Upper lobe of left lung (tissue), 6 donors: ENCODE measurements at regions not wholly inside any gene's neighbourhood (a gene's known extent, or its start where the extent isn't known, plus 50 kb on each side); places are given as distances from the start of the nearest gene placed in this dataset.

Experiments
- ATAC-seq, 2 donors: fragments of 200-7000 bp; cut with Tn5 transposase; one replicate each; pipeline ENCODE4 v1.9.1; 2022; ENCODE audit warnings: mild to moderate bottlenecking in 2 of 2, moderate library complexity in 2 of 2; ENCODE audit not compliant: low FRiP score in 2 of 2
- DNase-seq, 2 donors: peaks; one replicate each; pipeline ENCODE4 v3.0.0-alpha.2; 2019 to 2020
- H3K27ac ChIP-seq, 4 donors: fragments of 200-600 bp; sonication (generic); one replicate each; pipeline ENCODE4 v1.5.1; 2016 to 2019
- H3K27me3 ChIP-seq, 4 donors: fragments of 200-600 bp; sonication (generic); one replicate each; pipeline ENCODE4 v1.5.1; 2017 to 2019
- H3K36me3 ChIP-seq, 4 donors: fragments of 200-600 bp; sonication (generic); one replicate each; pipeline ENCODE4 v1.5.1; 2016 to 2019
- H3K4me1 ChIP-seq, 4 donors: fragments of 200-600 bp; sonication (generic); one replicate each; pipeline ENCODE4 v1.5.1; 2018 to 2019
- H3K4me3 ChIP-seq, 4 donors: fragments of 200-600 bp; sonication (generic); one replicate each; pipeline ENCODE4 v1.5.1; 2017 to 2019; ENCODE audit warnings: mild to moderate bottlenecking in 2 of 4, moderate library complexity in 1 of 4
- H3K9me3 ChIP-seq, 4 donors: fragments of 200-600 bp; sonication (generic); one replicate each; pipeline ENCODE4 v1.5.1; 2018 to 2019
- EP300 ChIP-seq, 4 donors: sonication (generic); formaldehyde crosslinking; IDR thresholded peaks; one replicate each; pipeline ENCODE4 v1.5.1; 2017; ENCODE audit warnings: antibody characterized with exemption in 4 of 4, control low read depth in 2 of 4
- POLR2A ChIP-seq, 4 donors: fragments of 450-650 bp; IDR thresholded peaks; one replicate each; pipeline ENCODE4 v1.5.1; 2016 to 2017; ENCODE audit warnings: antibody characterized with exemption in 4 of 4, mild to moderate bottlenecking in 2 of 4
- POLR2AphosphoS5 ChIP-seq, 2 donors: sonication (generic); formaldehyde crosslinking; IDR thresholded peaks; one replicate each; pipeline ENCODE4 v1.5.1; 2017; ENCODE audit warnings: antibody characterized with exemption in 2 of 2
- WGBS, 2 donors: methylation state at CpG; one replicate each; pipeline ENCODE4 v1.1.5; 2017 to 2018; 5-methylcytosine and 5-hydroxymethylcytosine counted together
- TF ChIP-seq, protein P1 (sequence below), 6 experiments: fragments of 450-650 bp in 4 of 6; fragments of 200-600 bp in 2 of 6; sonication (generic) in 2 of 6; IDR thresholded peaks; one replicate each; pipeline ENCODE4 v1.5.1; 2016 to 2019; ENCODE audit warnings: antibody characterized with exemption in 6 of 6
- donor health status: DM: no; HTN: no; CAD: no; lungs with moderate emphysema.
- donor health status: DM: no; HTN: yes; CAD: no; lungs with severe emphysema.

DNA sequence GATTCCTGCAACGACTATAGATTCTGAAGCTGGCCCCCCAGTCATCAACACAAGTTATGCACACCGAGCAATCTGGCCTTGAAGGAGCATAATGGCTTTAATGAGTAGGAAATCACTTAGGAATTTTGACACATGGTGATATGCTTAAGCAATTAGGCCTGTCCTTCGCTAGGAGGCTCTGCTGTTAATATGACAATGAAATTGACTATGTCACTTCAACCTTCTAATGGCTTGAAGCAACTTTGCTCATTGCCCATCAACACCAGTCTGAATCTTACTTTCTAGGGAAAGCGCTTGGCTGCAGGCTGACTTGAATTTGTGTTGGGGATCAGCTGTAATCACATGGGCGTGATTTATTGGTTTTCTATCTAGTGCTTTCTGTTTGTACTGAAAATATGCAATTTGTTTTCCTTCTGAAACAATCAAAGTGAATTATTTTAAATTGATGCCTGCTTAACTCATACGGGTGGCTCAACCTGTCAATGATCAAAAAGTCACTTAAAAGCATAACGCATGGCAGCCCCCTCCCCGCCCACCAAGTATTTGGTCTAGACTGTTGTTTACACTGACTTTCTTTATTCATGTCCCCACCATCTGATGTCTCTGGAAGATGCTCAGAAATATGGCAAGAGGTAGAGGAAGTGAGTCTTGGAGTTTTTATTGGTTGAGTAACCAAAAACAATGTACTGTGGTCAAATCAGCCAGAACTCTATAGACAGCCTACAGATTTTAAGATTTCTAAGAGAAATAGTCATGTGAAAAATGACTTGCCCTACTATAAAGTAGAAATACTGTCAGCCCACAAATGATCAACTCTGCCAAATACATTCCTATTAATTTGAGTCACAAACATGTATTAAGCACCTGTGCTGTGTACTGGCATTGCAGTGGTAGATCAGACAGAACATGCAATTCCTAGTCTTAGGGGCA, 344.9 kb downstream of the RBM43 start:
- Histone ChIP-seq H3K9me3 (no peaks in the 10 kb centered on the region), H3K27me3 (no peaks in the 10 kb centered on the region), H3K36me3 (no peaks in the 10 kb centered on the region), H3K4me3 (no peak overlapping the region), H3K4me1 (peaks cover 0 to 2% (median 0%) of the 10 kb centered on the region in 4 donors), H3K27ac (no peak overlapping the region)
- no peak for DNase-seq
- WGBS, 2 donors, result 86 to 91% methylated on average over 8 of the region's 8 CpGs
- TF ChIP-seq EP300 (IDR thresholded peaks at IDR 0.05), result no peak
- TF ChIP-seq, protein P1, sequence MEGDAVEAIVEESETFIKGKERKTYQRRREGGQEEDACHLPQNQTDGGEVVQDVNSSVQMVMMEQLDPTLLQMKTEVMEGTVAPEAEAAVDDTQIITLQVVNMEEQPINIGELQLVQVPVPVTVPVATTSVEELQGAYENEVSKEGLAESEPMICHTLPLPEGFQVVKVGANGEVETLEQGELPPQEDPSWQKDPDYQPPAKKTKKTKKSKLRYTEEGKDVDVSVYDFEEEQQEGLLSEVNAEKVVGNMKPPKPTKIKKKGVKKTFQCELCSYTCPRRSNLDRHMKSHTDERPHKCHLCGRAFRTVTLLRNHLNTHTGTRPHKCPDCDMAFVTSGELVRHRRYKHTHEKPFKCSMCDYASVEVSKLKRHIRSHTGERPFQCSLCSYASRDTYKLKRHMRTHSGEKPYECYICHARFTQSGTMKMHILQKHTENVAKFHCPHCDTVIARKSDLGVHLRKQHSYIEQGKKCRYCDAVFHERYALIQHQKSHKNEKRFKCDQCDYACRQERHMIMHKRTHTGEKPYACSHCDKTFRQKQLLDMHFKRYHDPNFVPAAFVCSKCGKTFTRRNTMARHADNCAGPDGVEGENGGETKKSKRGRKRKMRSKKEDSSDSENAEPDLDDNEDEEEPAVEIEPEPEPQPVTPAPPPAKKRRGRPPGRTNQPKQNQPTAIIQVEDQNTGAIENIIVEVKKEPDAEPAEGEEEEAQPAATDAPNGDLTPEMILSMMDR (IDR thresholded peaks at IDR 0.05), result no peak
- no peak for TF ChIP-seq POLR2A (IDR thresholded peaks at IDR 0.05)
- no peak for TF ChIP-seq POLR2AphosphoS5 (IDR thresholded peaks at IDR 0.05)
- no peak for ATAC-seq

DNA sequence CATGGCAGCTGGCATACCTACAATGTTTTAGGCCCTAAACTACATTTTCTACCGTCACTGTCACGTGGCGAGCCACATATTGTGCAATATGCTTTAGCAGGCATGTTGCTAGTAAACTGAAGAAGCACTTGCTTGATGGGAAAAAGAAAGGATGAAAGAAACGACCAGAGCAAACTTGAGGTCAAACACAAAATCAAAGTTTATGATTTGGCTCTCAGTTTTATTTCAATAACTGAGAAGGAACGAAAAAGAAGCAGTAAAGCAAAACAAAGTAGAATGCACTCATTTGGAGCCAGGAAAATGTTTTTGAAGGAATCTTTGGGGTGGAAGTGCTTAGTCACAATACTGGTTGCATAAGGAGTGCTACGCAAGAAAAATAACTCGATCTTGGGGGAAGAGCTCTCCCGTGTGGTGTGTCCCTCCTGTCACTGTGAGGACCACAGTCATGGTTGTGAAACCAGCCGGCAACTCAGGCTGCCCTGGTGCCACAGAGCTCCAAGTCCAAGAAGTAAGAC, 349.8 kb downstream of the RBM43 start:
- ATAC-seq, result peak; percentile 59 to 90
- H3K4me1 ChIP-seq, result peaks cover 0 to 2% (median 0%) of the 10 kb centered on the region in 4 donors
- no peaks in the 10 kb centered on the region for H3K27me3 ChIP-seq
- no peaks in the 10 kb centered on the region for H3K9me3 ChIP-seq
- 38 to 41% methylated on average over 9 of the region's 9 CpGs for WGBS, 2 donors
- H3K27ac ChIP-seq, result peak overlapping the region in 1 of 4 donors; percentile 9
- no peaks in the 10 kb centered on the region for H3K36me3 ChIP-seq
- DNase-seq, result peak in 1 of 2 donors; percentile 67
- no peak for TF ChIP-seq POLR2AphosphoS5 (IDR thresholded peaks at IDR 0.05)
- TF ChIP-seq, protein P1 (IDR thresholded peaks at IDR 0.05), result peak in 1 of 6 experiments; percentile 17
- no peak for TF ChIP-seq POLR2A (IDR thresholded peaks at IDR 0.05)
- TF ChIP-seq EP300 (IDR thresholded peaks at IDR 0.05), result peak in 1 of 4 donors; percentile 57
- H3K4me3 ChIP-seq, result no peak overlapping the region

DNA sequence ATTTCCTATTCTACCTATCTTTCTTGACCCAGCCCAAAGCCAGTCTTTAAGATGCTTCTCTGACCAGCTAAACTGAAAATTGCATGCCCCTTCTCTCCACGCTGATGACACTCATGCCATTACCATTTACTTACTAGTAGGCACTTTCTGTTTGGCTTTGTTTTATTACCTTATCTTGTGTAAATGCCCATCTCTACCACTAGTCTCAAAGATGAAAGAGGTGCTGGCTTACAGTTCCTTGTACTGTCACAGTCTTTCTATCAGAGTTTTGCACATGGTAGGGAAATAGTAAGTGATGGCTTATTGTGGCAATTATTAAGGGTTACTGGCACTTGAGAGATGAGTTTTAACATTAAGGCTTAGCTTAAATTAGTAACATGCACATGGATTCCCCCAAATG, 352.1 kb downstream of the RBM43 start:
- H3K36me3 ChIP-seq, result no peaks in the 10 kb centered on the region
- 72 to 90% methylated on average over 1 of the region's 1 CpG for WGBS, 2 donors
- no peak for DNase-seq
- no peaks in the 10 kb centered on the region for H3K9me3 ChIP-seq
- no peak for ATAC-seq
- no peaks in the 10 kb centered on the region for H3K27me3 ChIP-seq
- TF ChIP-seq POLR2A (IDR thresholded peaks at IDR 0.05) (no peak), POLR2AphosphoS5 (IDR thresholded peaks at IDR 0.05) (no peak), EP300 (IDR thresholded peaks at IDR 0.05) (no peak)
- TF ChIP-seq, protein P1 (IDR thresholded peaks at IDR 0.05), result no peak
- H3K4me1 ChIP-seq, result peaks cover 0 to 2% (median 0%) of the 10 kb centered on the region in 4 donors
- no peak overlapping the region for H3K4me3 ChIP-seq
- no peak overlapping the region for H3K27ac ChIP-seq

DNA sequence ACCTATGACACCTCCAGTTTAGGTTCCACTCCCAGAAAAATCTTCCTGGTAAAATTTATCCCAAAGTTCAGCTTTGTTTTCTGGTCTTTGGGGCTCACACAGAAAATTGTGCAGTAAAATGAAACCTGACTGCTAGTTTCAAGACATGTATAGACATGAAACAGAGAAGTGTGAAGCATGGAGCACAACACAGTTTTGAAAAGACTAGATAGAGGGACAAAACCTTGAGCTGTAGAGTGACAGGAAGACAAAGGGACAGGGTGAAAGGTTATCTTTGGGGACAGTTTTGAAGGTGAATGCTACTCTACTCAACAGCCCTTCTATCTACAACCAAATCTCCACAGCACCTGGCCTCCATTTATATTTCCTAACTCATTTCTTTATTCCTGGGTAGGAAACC, 352.6 kb downstream of the RBM43 start:
- Histone ChIP-seq H3K9me3 (no peaks in the 10 kb centered on the region), H3K27me3 (no peaks in the 10 kb centered on the region), H3K27ac (no peak overlapping the region), H3K4me3 (no peak overlapping the region), H3K4me1 (peaks cover 0 to 2% (median 0%) of the 10 kb centered on the region in 4 donors), H3K36me3 (no peaks in the 10 kb centered on the region)
- TF ChIP-seq, protein P1 (IDR thresholded peaks at IDR 0.05), result no peak
- TF ChIP-seq POLR2A (IDR thresholded peaks at IDR 0.05) (no peak), POLR2AphosphoS5 (IDR thresholded peaks at IDR 0.05) (no peak), EP300 (IDR thresholded peaks at IDR 0.05) (no peak)
- no peak for DNase-seq
- ATAC-seq, result no peak
